Activated CD4-positive, alpha-beta T cell treated with anti-CD3 and anti-CD28 coated beads, Interleukin-2, amount 10 ng/mL, durations not matched to agents 24 days and 14 days (primary cell): ENCODE measurements at regions not wholly inside any gene's neighbourhood (a gene's known extent, or its start where the extent isn't known, plus 50 kb on each side); places are given as distances from the start of the nearest gene placed in this dataset.
"Not testable (repeated sequence)": the region's sequence is repeated elsewhere in the genome, so short reads cannot be mapped to it uniquely, and the experiment has no call there.

Source experiments
- DNase-seq: peaks from one replicate; pipeline ENCODE4 v3.0.0; 2022
- H3K27ac Mint-ChIP-seq: one replicate; pipeline ENCODE4 v1.8.0; 2022; ENCODE audit warnings: mild to moderate bottlenecking, mixed read lengths
- H3K27me3 Mint-ChIP-seq: one replicate; pipeline ENCODE4 v1.8.0; 2022; ENCODE audit warnings: mixed read lengths
- H3K36me3 Mint-ChIP-seq: one replicate; pipeline ENCODE4 v1.8.0; 2022; ENCODE audit warnings: low read depth, mild to moderate bottlenecking, mixed read lengths
- H3K4me1 Mint-ChIP-seq: one replicate; pipeline ENCODE4 v1.8.0; 2021; ENCODE audit warnings: mixed read lengths
- H3K4me3 Mint-ChIP-seq: one replicate; pipeline ENCODE4 v1.8.0; 2022; ENCODE audit warnings: mild to moderate bottlenecking, moderate library complexity, mixed read lengths
- H3K9me3 Mint-ChIP-seq: one replicate; pipeline ENCODE4 v1.8.0; 2021; ENCODE audit warnings: mixed read lengths
- intact Hi-C: fragments of 100-400 bp; cut with micrococcal nuclease; formaldehyde crosslinking; loops from one replicate; pipeline ENCODE4 v1.15.1; 2023

DNA sequence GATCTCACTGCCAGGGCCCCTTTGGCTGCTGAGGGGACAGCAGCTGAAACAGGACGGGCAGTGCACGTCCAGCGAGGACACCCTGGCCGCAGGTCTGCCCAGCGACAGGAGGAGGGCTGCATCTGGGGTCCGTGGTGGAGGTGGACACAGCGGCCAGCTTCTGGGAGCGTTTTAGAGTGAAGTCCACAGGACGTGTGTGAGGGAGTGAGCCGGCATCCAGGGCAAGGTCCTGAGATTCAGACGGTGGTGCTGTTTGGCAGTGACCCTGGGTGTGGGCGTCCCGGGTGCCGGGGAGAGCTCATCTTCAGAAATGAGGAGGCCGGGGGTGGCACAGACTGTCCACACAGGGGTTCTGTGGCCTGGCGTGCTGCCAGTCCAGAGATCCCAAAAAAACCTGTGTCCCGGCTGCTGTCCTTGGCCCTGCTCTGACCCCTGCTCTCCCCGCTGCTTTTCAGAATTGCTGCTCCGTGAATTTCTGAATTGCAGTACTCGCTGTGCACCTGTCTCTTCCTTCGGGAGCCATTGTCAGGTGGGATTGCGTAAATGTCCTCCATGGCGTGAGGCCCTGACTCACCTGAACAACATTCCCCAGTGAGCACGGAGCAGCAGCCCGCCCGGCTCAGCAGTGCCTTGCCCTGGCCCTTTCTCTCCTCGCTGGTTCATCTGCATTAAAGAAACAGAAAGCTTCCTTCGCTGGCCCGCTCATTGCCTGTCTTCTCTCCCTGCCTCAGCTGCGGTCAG is 183.5 kb upstream of the C14orf180 start:
- Mint-ChIP-seq H3K27me3 (no peaks in the 10 kb centered on the region), H3K4me3 (no peak overlapping the region), H3K4me1 (peaks cover 31% of the 10 kb centered on the region), H3K9me3 (peaks cover 11% of the 10 kb centered on the region), H3K36me3 (peaks cover 3% of the 10 kb centered on the region), H3K27ac (no peak overlapping the region)
- intact Hi-C loops: no loop called here
- DNase-seq: no peak

DNA sequence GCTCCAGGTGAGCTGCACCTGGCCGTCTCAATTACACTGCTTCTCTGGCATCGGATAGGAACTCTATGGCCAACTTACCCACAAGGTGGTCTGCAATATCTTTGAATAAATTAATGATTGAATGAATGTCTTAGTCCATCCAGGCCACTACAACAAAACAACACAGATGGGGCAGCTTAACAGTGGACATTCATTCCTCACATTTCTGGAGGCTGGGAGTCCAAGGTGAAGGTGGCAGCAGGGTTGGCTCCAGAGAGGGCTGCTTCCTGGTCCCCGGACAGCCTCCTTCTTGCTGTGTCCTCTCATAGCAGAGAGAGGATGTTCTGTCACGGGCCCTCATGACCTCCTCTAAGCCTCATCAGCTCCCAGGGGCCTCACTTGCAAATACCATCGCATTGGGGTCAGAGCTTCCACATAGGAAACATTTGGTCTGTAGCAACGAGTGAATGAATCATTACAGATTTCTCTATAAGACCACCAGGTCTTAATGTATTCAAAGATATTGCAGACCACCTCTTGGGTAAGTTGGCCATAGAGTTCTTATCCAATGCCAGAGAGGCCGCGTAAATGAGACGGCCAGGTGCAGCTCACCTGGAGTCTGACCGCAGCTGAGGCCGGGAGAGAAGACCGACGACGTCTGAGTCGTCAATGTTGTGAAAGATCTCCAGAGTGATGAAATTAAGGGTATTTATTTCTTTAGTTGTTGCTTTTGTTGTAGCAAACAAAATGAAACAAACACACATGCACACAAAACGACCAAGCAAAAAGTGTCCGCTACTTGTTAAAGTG is 182.7 kb upstream of the C14orf180 start:
- Mint-ChIP-seq H3K9me3 (peaks cover 11% of the 10 kb centered on the region), H3K27ac (no peak overlapping the region), H3K27me3 (no peaks in the 10 kb centered on the region), H3K4me3 (no peak overlapping the region), H3K36me3 (peaks cover 3% of the 10 kb centered on the region), H3K4me1 (peaks cover 27% of the 10 kb centered on the region)
- DNase-seq: no peak
- intact Hi-C loops: no loop called here

DNA sequence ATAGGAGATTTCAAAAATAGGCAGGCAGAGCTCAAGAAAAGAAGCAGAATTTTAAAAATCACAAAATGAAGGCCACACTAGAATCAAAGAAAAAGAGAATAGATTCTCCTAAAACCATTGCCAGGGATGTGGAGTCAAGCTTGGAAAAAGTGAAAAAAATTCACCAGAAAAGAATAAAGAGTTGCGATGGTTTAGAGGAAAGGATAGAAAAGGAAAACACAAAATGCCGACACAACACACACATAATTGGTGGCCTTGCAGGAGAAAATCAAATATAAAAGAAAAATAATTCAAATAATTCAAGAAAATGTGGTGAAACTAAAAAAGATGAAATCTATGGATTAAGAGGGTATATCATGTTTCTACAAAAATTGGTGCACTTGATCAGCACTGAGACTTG is 181.6 kb upstream of the C14orf180 start:
- DNase-seq: no peak
- Mint-ChIP-seq H3K4me1 (peaks cover 25% of the 10 kb centered on the region), H3K27ac (no peak overlapping the region), H3K9me3 (peaks cover 11% of the 10 kb centered on the region), H3K4me3 (no peak overlapping the region), H3K36me3 (peaks cover 3% of the 10 kb centered on the region), H3K27me3 (no peaks in the 10 kb centered on the region)
- intact Hi-C loops: no loop called here

DNA sequence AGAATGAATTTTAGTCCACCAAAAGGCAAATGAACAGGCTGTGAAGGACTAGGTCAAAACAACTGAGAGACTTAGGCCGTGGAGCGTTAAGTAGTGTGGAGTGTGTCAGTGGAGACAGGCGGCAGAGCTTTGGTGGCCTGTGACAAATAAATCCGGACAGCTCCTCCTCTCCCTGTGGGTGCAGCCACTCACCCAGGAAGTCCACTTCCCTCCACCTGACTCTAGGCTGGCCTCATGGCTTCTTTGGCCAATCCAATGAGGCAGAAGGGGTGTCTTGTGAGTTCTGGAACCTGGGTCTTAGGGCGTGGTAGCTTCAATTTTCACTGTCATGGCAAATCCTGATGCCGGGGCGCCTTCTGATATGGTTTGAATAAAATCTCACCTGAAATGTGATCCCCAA is 180.9 kb upstream of the C14orf180 start:
- Mint-ChIP-seq H3K27me3 (no peaks in the 10 kb centered on the region), H3K4me3 (no peak overlapping the region), H3K9me3 (peaks cover 11% of the 10 kb centered on the region), H3K4me1 (peaks cover 22% of the 10 kb centered on the region), H3K27ac (no peak overlapping the region), H3K36me3 (peaks cover 3% of the 10 kb centered on the region)
- no peak for DNase-seq
- intact Hi-C loops: no loop called here

DNA sequence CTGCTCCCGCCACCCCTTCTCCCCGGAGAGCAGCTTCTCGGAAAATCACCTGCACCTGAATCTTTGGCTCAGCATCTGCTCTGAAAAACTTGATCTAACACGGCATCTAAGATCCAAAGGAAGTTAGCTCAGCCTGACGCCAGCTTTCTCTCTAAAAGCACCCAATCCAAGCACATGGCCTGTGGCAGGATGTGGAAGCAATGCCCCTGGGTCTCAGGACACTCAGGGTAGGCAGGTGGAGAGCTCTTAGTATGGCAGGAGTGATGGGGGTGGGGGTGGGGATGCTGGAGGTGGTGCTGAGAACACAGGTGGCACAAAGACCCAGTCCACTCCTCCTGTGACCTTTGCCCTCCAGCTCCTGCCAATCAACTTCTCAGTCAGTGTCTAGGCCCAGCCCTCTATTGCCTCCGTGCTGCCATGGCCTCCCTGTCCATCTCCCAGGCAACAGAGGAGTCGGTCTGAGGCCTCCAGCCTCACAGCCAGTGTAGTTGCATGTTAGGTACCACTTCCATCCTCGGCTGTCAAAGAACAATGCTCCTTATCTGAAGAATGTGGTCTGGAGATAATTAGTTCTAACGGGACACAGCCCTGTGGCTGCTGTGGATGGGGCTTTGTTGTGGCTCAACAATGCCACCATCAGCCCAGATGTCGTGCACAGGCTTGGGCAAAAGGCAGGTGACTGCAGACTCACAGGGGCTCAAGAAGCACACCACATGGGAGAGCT is 180.0 kb upstream of the C14orf180 start:
- H3K36me3 Mint-ChIP-seq: peaks cover 3% of the 10 kb centered on the region
- peaks cover 11% of the 10 kb centered on the region for H3K9me3 Mint-ChIP-seq
- no peak for DNase-seq
- H3K4me3 Mint-ChIP-seq: no peak overlapping the region
- H3K27ac Mint-ChIP-seq: no peak overlapping the region
- peaks cover 14% of the 10 kb centered on the region for H3K4me1 Mint-ChIP-seq
- H3K27me3 Mint-ChIP-seq: no peaks in the 10 kb centered on the region
- intact Hi-C loops: no loop called here

DNA sequence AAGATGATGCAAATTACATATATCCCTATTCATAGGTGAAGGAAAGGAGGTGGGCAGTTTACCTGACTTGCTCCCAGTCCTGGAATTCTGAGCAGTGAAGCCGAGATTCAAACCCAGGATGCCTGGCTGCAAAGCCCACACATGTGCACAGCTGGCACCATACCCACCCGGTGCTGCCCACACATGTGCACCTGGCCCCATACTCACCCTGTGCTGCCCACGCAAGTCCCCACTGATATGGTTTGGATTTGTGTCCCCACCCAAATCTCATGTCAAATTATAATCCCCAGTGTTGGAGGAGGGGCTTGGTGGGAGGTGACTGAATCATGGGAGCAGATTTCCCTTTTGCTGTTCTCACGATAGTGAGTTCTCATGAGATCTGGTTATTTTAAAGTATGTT is 179.2 kb upstream of the C14orf180 start:
- H3K36me3 Mint-ChIP-seq: peaks cover 3% of the 10 kb centered on the region
- peaks cover 11% of the 10 kb centered on the region for H3K9me3 Mint-ChIP-seq
- H3K4me1 Mint-ChIP-seq: peaks cover 7% of the 10 kb centered on the region
- intact Hi-C loops: no loop called here
- H3K27me3 Mint-ChIP-seq: no peaks in the 10 kb centered on the region
- H3K4me3 Mint-ChIP-seq: no peak overlapping the region
- no peak for DNase-seq
- no peak overlapping the region for H3K27ac Mint-ChIP-seq

DNA sequence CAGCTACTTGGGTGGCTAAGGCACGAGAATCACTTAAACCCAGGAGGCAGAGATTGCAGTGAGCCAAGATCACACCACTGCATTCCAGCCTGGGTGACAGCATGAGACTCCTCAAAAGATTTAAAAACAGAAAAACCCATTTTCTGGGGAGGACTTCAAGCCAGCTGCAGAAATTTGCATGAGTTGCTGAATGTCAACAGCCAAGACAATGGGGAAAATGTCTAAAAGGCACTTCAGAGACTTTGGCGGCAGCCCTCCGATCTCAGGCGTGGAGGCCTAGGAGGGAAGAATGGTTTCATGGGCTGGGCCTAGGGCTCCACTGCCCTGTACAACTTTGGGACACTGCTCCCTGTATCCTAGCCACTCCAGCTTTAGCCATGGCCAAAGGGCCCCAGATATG is 177.8 kb upstream of the C14orf180 start:
- H3K4me3 Mint-ChIP-seq: no peak overlapping the region
- peaks cover 11% of the 10 kb centered on the region for H3K9me3 Mint-ChIP-seq
- H3K36me3 Mint-ChIP-seq: peaks cover 3% of the 10 kb centered on the region
- intact Hi-C loops: no loop called here
- no peak for DNase-seq
- no peak overlapping the region for H3K27ac Mint-ChIP-seq
- peaks cover 7% of the 10 kb centered on the region for H3K4me1 Mint-ChIP-seq
- H3K27me3 Mint-ChIP-seq: peaks cover 3% of the 10 kb centered on the region

DNA sequence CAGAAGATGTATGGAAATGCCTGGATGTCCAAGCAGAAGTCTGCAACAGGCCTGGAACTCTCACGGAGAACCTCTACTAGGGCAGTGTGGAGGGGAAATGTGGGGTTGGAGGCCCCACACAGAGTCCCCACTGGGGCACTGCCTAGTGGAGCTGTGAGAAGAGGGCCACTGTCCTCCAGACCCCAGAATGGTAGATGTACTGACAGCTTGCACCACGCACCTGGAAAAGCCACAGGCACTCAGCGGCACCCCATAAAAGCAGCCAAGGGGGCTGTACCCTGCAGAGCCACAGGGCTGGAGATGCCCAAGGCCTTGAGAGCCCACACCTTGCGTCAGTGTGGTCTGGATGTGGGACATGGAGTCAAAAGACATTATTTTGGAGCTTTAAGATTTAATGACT is 177.3 kb upstream of the C14orf180 start:
- H3K27ac Mint-ChIP-seq, H3K4me3 Mint-ChIP-seq, DNase-seq, intact Hi-C loops, H3K4me1 Mint-ChIP-seq, H3K27me3 Mint-ChIP-seq, H3K36me3 Mint-ChIP-seq: not testable (repeated sequence)
- H3K9me3 Mint-ChIP-seq: peaks cover 11% of the 10 kb centered on the region

DNA sequence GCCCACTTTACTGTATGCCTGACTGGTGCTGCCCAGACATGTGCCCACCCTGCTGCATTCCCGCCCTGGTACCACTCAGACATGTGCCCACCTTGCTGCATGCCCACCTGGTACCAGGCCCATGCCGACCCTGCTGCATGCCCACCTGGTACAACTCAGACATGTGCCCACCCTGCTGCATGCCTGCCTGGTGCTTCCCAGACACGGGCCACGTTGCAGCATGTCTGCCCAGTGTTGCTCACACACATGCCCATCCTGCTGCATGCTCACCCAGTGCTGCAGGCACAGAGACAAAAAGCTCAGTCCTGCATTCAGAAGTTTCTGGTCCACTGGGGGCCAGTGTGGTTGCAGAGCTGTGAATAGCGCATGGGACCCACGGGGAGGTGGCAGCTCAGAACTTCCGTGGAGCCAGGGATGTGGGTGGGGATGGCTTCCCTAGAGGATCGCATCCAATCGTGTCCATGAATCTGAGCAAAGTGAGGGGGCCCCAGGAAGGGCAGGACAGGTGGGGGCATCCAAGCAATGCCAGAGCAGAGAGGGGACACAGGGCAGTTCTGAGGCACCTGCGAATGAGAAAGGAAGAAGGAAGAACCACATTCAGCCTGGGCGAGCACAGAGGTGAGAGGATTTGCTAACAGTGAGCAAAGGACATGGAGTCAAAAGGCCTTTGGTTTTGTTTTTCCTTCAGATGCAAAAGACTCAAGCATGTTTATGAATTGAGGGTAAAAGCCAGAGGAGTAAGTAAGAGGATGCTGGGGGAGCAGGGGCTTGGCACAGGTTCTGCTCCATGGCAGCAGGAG is 175.9 kb upstream of the C14orf180 start:
- H3K4me1 Mint-ChIP-seq: peaks cover 7% of the 10 kb centered on the region
- no peak overlapping the region for H3K27ac Mint-ChIP-seq
- peaks cover 8% of the 10 kb centered on the region for H3K9me3 Mint-ChIP-seq
- intact Hi-C loops: no loop called here
- H3K36me3 Mint-ChIP-seq: peaks cover 3% of the 10 kb centered on the region
- DNase-seq: no peak
- H3K27me3 Mint-ChIP-seq: peaks cover 5% of the 10 kb centered on the region
- H3K4me3 Mint-ChIP-seq: no peak overlapping the region

DNA sequence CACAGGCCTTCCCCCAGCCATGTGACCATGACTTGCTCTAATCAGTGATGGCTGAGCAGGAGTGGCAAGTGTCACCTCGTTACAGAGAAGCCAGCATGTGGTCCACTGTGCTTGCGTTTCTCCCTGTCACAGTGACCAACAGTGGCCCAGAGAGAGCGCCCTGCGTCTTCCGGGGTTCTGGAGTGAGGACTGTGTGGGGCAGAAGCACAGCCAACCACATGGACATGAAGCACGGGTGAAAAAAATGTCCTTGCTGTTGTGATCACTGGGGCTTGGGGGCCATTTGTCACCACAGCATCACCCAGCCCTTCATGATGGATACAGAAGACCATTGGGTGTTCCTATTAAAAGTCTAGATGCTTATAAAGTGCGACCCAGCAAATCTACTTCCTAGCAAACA is 174.6 kb upstream of the C14orf180 start:
- peaks cover 5% of the 10 kb centered on the region for H3K27me3 Mint-ChIP-seq
- DNase-seq: no peak
- H3K4me3 Mint-ChIP-seq: no peak overlapping the region
- H3K27ac Mint-ChIP-seq: no peak overlapping the region
- intact Hi-C loops: no loop called here
- H3K36me3 Mint-ChIP-seq: no peaks in the 10 kb centered on the region
- H3K4me1 Mint-ChIP-seq: peaks cover under 1% of the 10 kb centered on the region
- peaks cover 9% of the 10 kb centered on the region for H3K9me3 Mint-ChIP-seq

DNA sequence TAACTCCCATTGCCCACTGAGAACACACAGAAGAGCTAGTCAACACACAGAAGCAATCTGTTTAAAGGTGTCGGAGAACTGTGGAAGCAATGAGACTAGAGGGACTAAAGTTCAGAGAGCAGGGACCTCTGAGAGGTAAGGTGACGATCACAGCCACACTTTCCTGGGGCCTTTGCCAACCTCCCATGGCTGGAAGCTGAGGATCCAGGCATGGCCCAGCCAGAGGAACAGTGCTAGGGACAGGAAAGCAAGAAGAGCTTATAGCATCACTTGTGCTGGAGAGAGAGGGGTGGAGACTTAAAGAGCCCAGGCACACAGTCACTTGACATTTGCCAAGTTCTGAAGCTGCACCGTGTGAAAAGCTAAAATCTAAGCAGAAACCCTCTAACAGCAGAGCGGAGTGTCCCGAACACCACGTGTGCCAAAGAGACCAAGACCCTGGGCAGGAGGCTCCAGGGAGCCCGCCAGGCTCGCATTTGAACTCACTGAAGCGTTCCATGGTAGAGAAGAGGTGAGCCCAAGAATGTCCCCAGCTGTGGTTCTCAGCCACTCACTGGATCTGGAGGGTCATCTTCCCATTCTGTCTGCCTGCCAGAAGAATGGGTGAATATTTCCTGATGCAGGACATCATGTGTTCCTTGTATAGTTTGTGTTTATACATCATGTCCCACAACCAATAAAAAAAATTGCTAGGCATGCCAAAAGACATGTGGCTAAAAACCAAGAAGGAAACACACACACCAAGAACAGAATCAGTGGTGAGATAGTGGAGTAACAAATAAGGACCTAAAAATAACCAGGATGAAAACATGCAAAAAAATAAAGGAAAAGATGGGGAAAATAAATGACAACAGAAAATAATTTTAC is 174.0 kb upstream of the C14orf180 start:
- Mint-ChIP-seq H3K27ac (no peak overlapping the region), H3K4me1 (no peaks in the 10 kb centered on the region), H3K36me3 (no peaks in the 10 kb centered on the region), H3K27me3 (peaks cover 5% of the 10 kb centered on the region), H3K9me3 (peaks cover 9% of the 10 kb centered on the region), H3K4me3 (no peak overlapping the region)
- intact Hi-C loops: no loop called here
- no peak for DNase-seq

DNA sequence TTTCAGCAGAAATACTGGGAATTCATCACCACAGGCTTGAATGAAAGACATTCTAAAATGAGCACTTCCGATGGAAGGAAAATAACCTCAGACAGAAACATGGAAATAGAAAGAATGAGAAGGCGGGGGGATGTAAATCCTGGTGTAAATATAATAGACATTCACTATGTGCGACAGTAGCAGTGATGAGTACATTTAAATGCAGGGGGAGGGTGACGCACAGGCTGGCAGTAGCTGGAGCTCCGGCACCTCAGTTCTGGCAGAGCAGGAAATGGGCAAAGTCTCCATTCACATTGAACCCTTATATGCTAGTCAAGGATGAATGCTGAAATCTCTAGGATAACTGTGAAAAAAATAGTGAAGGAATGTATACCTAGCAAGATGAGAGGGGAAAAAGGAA is 172.7 kb upstream of the C14orf180 start:
- DNase-seq: no peak
- Mint-ChIP-seq H3K4me1 (no peaks in the 10 kb centered on the region), H3K27ac (no peak overlapping the region), H3K9me3 (peaks cover 9% of the 10 kb centered on the region), H3K4me3 (no peak overlapping the region), H3K27me3 (peaks cover 5% of the 10 kb centered on the region), H3K36me3 (no peaks in the 10 kb centered on the region)
- intact Hi-C loops: no loop called here

DNA sequence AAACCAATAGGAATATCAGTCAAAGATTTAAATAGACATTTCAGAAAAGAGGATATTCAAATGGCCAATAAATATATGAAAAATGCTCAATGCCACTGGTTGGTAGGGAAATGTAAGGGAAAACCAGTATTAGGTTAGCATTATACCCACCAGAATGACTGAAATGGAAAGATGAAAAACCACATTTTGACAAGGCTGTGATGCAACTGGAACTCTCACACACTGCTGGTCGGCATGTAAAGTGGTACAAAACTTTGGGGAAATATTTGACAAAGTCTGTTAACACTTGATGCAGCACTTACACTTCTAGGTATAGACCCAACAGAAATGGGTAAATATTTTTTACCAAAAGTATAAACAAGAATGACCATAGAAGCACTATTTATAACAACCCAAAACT is 163.2 kb upstream of the C14orf180 start:
- Mint-ChIP-seq H3K27ac (no peak overlapping the region), H3K9me3 (no peaks in the 10 kb centered on the region), H3K4me3 (no peak overlapping the region), H3K36me3 (no peaks in the 10 kb centered on the region), H3K4me1 (no peaks in the 10 kb centered on the region), H3K27me3 (peaks cover 21% of the 10 kb centered on the region)
- intact Hi-C loops: no loop called here
- DNase-seq: no peak
